Mesodermal cell (in vitro differentiated cells): ENCODE measurements at regions not wholly inside any gene's neighbourhood (a gene's known extent, or its start where the extent isn't known, plus 50 kb on each side); places are given as distances from the start of the nearest gene placed in this dataset.
A peak's percentile ranks its signal among the peaks of the same experiment; 100 is the strongest.
"Not testable (repeated sequence)": the region's sequence is repeated elsewhere in the genome, so short reads cannot be mapped to it uniquely, and the experiment has no call there.

Experiments used
- H3K27ac ChIP-seq: 2 replicates; pipeline ENCODE4 v1.7.0; 2013; ENCODE audit warnings: mild to moderate bottlenecking, low read depth, low read length, moderate library complexity; ENCODE audit not compliant: severe bottlenecking
- H3K36me3 ChIP-seq: 2 replicates; pipeline ENCODE4 v1.7.1; 2013; ENCODE audit warnings: mild to moderate bottlenecking, low read length, moderate library complexity; ENCODE audit not compliant: control insufficient read depth, insufficient read depth
- H3K4me1 ChIP-seq: one replicate; pipeline ENCODE4 v1.7.1; 2013; ENCODE audit warnings: mild to moderate bottlenecking, low read length; ENCODE audit not compliant: insufficient read depth, control insufficient read depth, poor library complexity, severe bottlenecking
- H3K4me3 ChIP-seq: 2 replicates; pipeline ENCODE4 v1.7.0; 2013; ENCODE audit warnings: low read length, control low read depth, mild to moderate bottlenecking; ENCODE audit not compliant: insufficient read depth, poor library complexity, severe bottlenecking; ENCODE audit errors: extremely low read depth
- H3K9me3 ChIP-seq: 2 replicates; pipeline ENCODE4 v1.7.1; 2013; ENCODE audit warnings: mild to moderate bottlenecking, low read length, moderate library complexity; ENCODE audit not compliant: control insufficient read depth
- WGBS, 2 experiments: methylation state at CpG; one replicate each; pipeline ENCODE4 v1.1.5; 2013; ENCODE audit warnings: missing lambda C conversion rate in 2 of 2; ENCODE audit not compliant: insufficient coverage in 2 of 2; 5-methylcytosine and 5-hydroxymethylcytosine counted together

DNA sequence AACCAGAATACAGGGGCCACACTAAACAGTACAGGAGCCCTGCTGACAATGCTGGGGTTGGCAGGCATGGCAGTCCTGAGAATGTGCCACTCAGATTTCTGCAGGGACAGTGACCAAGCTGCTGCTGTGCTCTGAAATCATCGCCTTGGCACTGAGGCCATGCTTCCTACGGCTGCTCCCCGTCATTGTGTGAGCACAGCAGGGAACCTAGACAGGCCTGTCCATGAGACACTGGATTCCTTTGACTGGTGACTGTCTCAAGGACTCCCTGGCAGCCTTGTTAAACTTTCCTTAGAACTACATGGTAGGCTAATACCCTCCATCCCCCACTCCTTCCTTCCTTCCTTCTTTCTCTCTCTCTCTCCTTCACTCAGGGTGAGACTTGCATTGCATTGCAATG is 111.4 kb downstream of the LUZP4 start:
- WGBS, 2 experiments = 35% methylated on average over 2 of the region's 3 CpGs; no CpG with 5 or more reads in 1 of the 2 experiments
- H3K9me3 ChIP-seq = no peaks in the 10 kb centered on the region
- H3K27ac ChIP-seq = no peak overlapping the region
- no peaks in the 10 kb centered on the region for H3K36me3 ChIP-seq
- no peak overlapping the region for H3K4me3 ChIP-seq
- H3K4me1 ChIP-seq = peaks cover 4% of the 10 kb centered on the region

DNA sequence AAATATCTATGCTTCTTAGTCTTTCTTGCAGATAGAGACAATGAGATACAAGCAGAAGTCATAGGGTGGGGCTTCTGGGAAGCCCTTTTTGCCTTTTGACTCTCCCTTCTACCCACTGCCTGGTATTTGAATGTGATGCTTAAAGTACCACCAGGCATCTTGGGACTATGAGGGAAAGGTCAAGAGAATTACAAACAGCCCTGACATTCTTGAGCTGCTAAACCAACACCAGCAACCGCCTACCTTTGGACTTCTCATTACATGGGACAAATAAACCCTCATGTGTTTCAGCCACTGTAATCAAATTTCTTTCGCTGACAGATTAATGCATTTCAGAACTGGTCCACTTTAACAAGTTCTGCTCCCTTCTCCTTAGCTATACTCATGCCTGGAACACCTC is 112.8 kb downstream of the LUZP4 start:
- Histone ChIP-seq H3K4me3 (no peak overlapping the region), H3K9me3 (no peaks in the 10 kb centered on the region), H3K27ac (no peak overlapping the region), H3K36me3 (no peaks in the 10 kb centered on the region), H3K4me1 (peaks cover 9% of the 10 kb centered on the region)
- 100% methylated on average over 1 of the region's 2 CpGs; no CpG with 5 or more reads in 1 of the 2 experiments for WGBS, 2 experiments

DNA sequence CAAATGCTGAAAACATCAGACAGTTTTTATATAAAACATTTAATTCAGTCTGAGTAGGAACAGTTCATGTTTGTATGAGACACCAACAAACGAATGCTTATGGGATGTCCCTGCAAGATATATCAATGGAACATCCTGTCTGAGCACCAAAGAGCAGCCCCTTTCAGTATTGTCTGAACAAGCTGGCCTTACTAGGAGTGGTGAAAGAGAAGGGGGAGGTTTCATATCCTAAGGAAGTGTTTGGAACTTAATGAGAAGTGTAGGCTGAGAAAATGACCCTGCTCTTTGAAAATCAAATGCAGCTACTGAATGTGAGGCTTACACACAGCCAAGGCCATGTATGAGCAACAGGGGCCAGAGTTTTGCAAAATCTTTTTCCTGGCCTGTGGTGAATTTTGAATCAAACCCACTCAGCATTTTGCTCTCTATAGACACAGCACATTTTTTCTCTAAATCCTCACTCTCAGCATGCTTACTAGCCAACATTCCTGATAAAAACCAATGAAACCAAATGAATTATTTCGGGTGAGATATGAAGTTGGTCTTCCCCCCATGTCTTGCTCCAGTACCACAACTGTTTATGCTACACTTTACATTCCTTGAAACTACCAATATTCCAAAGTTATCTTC is 119.4 kb downstream of the LUZP4 start:
- H3K4me3 ChIP-seq = no peak overlapping the region
- peaks cover 26% of the 10 kb centered on the region for H3K4me1 ChIP-seq
- no peaks in the 10 kb centered on the region for H3K36me3 ChIP-seq
- no peaks in the 10 kb centered on the region for H3K9me3 ChIP-seq
- H3K27ac ChIP-seq = peak overlapping the region; percentile 62
- WGBS, 2 experiments = 100% methylated on average over 1 of the region's 2 CpGs; no CpG with 5 or more reads in 1 of the 2 experiments

DNA sequence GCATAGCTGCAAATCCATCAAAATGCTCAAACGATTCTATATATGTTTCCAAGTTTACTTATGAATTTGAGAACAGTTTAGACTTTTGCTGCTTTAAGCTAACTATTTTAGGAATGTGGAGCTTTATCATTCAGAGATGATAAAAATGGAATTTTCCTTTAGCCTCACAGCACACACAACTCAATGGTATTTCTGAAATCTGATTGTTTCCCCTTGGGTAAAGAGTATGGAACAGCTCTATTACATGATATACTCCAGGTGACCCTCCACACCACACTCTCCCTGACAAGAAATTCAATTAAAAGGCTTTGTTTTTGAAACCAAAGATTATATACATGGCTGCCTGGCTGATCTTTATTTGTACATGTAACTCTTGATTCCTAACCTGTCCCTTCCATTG is 120.0 kb downstream of the LUZP4 start:
- Histone ChIP-seq H3K27ac (peak overlapping the region; percentile 62), H3K4me1 (peaks cover 26% of the 10 kb centered on the region), H3K9me3 (no peaks in the 10 kb centered on the region), H3K4me3 (no peak overlapping the region), H3K36me3 (no peaks in the 10 kb centered on the region)
- no CpG with 5 or more reads among the region's 1 CpG for WGBS, 2 experiments

DNA sequence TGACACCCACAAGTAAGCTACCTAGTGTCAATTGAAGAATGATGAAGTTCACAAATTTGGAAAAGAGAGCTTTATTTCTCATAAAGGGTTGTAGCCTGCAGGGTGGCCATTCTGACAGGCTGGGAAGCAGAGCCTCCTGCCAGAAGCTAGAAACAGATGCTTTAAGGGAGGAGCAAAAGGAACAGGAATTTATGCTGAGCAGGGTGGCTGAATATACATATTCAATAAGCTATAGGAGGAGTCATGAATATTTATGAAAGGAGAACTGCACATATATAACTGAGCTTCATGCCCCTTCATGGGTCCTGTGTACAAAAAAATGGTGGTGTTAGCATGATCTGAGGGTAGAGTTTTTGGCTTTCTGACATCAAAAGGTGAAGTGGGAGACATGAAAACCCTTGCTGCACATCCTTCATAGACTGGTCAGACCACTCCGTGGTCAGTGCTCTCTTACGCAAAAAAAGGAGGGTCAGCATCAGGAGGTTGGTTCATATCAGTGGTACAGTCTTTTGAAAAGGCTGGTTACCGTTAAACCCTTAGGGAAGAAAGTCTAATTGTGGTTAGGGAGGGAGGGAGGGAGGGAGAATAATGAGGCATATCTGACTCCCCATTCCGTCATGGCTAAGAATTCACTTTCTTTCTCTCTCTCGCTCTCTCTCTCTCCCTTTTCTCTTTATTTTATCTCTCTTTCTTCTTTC is 121.4 kb downstream of the LUZP4 start:
- H3K9me3 ChIP-seq = no peaks in the 10 kb centered on the region
- H3K4me3 ChIP-seq = no peak overlapping the region
- WGBS, 2 experiments = 91 to 100% methylated on average over 1 of the region's 5 CpGs
- H3K36me3 ChIP-seq = no peaks in the 10 kb centered on the region
- H3K27ac ChIP-seq = no peak overlapping the region
- H3K4me1 ChIP-seq = peaks cover 26% of the 10 kb centered on the region

DNA sequence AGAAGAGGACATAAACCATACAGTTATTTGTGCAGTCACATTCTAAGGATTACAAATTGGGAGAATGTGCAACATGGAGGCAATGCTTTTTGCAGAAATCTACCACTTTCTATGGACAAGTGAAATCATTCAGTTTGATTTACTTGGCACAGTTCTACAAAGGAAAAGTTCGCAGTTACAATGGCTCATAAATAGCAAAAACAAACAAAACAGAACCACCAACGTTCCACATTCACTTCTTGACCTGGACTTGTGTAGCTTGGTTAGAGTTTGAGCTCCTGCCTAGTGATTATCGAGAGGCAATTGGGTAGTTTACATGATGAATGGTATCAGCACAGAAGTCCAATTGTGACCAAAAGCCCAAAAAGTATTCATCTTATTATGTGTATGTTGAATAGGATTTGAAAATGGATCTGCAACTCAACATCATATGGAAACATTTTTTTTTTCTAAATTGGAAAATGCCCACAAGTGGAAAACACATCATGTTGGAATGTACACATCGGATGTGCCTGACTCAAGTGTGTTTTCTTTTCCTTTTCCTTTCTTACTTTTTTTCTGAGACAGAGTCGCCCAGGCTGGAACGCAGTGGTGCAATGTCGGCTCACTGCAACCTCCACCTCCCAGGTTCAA is 123.8 kb downstream of the LUZP4 start:
- peaks cover 15% of the 10 kb centered on the region for H3K4me1 ChIP-seq
- 83 to 94% methylated on average over 1 to 3 of the region's 7 CpGs for WGBS, 2 experiments
- H3K4me3 ChIP-seq = no peak overlapping the region
- H3K36me3 ChIP-seq = no peaks in the 10 kb centered on the region
- H3K9me3 ChIP-seq = no peaks in the 10 kb centered on the region
- H3K27ac ChIP-seq = no peak overlapping the region

DNA sequence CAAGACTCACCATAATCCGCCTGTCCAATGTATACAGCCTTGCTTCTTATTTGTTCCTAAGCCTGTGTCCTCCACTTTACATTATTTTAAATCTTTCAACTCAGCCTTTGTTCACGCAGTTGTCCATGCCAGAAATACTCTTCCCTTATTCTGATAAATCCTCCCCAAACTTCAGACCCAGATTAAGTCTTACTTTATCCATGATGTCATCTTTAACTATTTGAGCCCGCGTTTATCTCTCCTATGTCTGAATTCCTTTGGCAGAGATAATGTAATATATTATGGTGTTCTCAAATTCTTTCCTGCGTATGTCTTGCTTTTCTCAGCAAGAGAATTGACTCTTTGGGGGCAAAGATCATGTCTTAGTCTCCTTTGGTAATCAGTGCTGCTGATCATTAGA is 129.6 kb downstream of the LUZP4 start:
- Histone ChIP-seq H3K27ac (no peak overlapping the region), H3K36me3 (no peaks in the 10 kb centered on the region), H3K4me1 (no peaks in the 10 kb centered on the region), H3K4me3 (no peak overlapping the region), H3K9me3 (no peaks in the 10 kb centered on the region)
- WGBS, 2 experiments = 90 to 100% methylated on average over 1 to 2 of the region's 5 CpGs

DNA sequence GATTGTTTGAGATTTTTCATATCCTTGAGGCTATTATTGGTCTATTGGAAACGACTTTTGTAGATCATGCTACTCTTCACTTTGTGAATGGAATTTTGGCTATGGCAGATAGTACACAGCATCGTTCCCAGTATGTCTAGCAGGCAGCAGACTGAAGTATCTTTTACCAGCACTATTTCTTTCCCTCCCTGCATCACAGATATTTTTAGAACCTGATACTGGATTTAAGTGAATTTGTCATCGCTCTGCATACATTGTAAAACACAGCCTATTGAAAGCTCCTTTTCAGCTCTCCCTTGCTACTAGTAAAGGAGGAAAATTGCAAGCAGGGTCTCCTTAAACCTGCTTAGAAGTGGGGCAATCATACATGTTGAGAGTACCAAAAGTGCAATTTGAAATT is 133.6 kb downstream of the LUZP4 start:
- Histone ChIP-seq H3K36me3 (no peaks in the 10 kb centered on the region), H3K27ac (no peak overlapping the region), H3K9me3 (no peaks in the 10 kb centered on the region), H3K4me1 (no peaks in the 10 kb centered on the region), H3K4me3 (no peak overlapping the region)
- no CpG with 5 or more reads among the region's 3 CpGs for WGBS, 2 experiments

DNA sequence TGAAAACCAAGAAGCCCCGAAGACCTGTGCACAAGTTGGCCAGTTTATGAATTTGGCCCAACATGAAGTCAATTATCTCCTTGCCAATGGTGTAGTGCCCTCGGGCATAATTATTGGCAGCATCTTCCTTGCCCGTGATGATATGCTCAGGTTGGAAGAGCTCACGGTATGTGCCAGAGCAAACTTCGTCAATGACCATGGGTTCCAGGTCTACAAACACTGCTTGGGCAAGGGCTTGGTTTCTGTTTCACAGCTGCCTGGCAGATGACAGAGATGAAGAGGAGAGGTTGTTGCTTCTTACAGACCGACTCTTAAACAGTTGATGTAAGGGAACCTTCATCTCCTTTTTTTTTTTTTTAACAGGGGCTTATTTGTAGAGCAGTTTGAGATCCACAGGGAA is 135.6 kb upstream of the PLS3 start:
- Histone ChIP-seq H3K4me3 (no peak overlapping the region), H3K36me3 (no peaks in the 10 kb centered on the region), H3K27ac (no peak overlapping the region), H3K4me1 (no peaks in the 10 kb centered on the region), H3K9me3 (no peaks in the 10 kb centered on the region)
- 86 to 96% methylated on average over 2 to 4 of the region's 6 CpGs for WGBS, 2 experiments

DNA sequence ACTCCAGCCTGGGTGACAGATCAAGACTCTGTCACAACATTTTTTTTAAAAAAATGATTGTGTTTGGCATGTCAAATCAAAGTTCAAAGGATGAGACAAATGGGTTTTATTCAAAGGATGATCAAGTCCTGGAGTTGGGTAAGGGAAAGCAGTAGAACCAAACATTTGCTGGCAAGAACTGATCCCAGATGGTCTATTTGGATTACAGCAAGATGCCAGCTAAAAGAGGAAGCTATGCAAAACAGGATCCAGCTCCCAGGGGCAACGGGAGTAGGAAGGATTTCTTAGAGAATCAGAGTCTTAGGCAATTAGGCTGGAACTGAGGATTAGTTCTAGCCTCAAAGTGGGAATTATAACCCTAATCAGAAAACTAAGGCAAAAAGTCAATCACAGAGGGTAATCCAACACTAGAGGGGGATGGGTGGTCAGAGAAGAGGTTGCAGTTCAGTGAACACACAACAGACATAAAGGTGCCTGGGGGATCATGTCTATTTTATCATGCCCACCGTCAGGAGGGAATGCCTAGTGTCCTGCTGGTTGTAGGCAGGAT is 133.0 kb upstream of the PLS3 start:
- H3K4me1 ChIP-seq = no peaks in the 10 kb centered on the region
- no peak overlapping the region for H3K27ac ChIP-seq

DNA sequence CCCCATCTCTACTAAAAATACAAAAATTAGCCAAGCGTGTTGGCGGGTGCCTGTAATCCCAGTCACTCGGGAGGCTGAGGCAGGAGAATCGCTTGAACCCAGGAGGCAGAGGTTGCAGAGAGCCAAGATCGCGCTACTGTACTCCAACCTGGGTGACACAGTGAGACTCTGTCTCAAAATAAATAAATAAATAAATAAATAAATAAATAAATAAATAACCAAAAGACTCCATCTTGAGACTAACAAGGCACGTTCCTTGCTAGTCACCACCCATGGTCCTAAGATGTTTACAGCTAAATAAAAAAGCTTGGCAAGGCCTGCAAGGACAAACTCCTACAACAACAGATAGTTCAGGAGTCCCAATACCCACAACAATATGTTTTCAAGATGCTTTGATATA is 126.1 kb upstream of the PLS3 start:
- no CpG with 5 or more reads among the region's 7 CpGs for WGBS, 2 experiments
- H3K4me1 ChIP-seq, H3K4me3 ChIP-seq, H3K27ac ChIP-seq, H3K36me3 ChIP-seq, H3K9me3 ChIP-seq: not testable (repeated sequence)

More for the DNA sequence above, 133.0 kb upstream of the PLS3 start:
- WGBS, 2 experiments = no CpG with 5 or more reads among the region's 2 CpGs
- Histone ChIP-seq H3K9me3 (no peaks in the 10 kb centered on the region), H3K36me3 (no peaks in the 10 kb centered on the region), H3K4me3 (no peak overlapping the region)
